LNCaP clone FGC (cell line): ENCODE measurements at regions not wholly inside any gene's neighbourhood (a gene's known extent, or its start where the extent isn't known, plus 50 kb on each side); places are given as distances from the start of the nearest gene placed in this dataset.

Source experiments
- DNase-seq: peaks from one replicate; pipeline ENCODE4 v3.0.0-alpha.2; 2011; ENCODE audit warnings: low read depth
- H3K4me3 ChIP-seq: 2 replicates; pipeline ENCODE4 v1.5.1; 2011; ENCODE audit warnings: mild to moderate bottlenecking, low read depth, low read length, control low read depth
- TF ChIP-seq, protein P1 (sequence below): IDR thresholded peaks from 2 replicates; pipeline ENCODE4 v1.5.1; 2012; ENCODE audit warnings: mild to moderate bottlenecking; ENCODE audit not compliant: control insufficient read depth, insufficient read depth; ENCODE audit errors: extremely low read depth

DNA sequence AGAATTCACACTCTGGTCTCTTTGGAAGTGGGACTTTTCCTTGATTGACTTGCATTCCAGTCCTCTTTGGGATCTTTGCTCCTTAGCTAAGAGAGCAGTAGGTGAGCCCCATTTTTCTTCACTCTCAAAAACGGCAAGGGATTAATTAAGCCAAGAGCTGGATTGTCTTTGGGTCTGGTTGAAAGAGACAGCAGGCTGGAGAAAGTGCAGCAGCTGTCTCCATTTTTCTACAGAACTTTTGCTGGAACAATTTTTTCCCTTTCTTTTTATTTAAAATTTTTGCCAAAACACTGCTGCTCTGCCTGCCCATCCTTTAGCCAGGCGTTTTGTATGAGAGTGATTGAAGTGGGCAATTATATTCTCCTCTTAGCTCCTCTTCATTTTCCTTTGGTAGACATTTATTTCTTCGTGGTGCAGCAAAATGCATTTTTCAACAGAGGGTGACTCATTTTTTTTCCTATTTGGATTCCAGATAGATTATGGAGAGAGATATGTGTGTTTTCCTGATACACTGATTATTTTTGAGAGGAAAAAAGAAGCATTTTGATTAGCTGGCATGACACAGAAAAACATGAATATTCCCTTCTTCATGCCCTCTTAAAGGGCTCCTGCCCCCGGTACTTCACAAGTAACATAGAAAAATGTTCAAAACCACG is 371.2 kb upstream of the NBEA start:
- H3K4me3 ChIP-seq: no peak overlapping the region
- TF ChIP-seq, protein P1, sequence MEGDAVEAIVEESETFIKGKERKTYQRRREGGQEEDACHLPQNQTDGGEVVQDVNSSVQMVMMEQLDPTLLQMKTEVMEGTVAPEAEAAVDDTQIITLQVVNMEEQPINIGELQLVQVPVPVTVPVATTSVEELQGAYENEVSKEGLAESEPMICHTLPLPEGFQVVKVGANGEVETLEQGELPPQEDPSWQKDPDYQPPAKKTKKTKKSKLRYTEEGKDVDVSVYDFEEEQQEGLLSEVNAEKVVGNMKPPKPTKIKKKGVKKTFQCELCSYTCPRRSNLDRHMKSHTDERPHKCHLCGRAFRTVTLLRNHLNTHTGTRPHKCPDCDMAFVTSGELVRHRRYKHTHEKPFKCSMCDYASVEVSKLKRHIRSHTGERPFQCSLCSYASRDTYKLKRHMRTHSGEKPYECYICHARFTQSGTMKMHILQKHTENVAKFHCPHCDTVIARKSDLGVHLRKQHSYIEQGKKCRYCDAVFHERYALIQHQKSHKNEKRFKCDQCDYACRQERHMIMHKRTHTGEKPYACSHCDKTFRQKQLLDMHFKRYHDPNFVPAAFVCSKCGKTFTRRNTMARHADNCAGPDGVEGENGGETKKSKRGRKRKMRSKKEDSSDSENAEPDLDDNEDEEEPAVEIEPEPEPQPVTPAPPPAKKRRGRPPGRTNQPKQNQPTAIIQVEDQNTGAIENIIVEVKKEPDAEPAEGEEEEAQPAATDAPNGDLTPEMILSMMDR: no peak
- no peak for DNase-seq

DNA sequence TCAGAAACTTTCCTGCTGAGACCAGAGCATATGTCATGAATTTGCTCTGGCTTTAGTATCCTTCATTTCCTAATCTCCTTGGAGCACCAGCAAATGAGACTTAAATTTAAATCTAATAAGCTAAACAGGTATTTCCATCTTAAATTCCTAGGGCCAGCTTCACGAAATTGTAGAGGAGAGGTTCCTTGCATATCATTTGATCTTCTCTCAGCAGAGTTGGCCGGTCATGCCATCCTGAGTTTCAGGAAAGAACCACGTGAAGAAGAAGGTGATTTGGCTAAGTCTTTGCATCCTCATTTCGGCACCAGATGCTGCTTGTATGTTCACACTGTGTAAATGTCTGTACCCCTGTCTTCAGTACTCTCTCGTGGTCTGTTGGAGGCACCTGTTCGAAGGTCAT is 370.4 kb upstream of the NBEA start:
- H3K4me3 ChIP-seq: no peak overlapping the region
- DNase-seq: no peak
- TF ChIP-seq, protein P1: no peak

DNA sequence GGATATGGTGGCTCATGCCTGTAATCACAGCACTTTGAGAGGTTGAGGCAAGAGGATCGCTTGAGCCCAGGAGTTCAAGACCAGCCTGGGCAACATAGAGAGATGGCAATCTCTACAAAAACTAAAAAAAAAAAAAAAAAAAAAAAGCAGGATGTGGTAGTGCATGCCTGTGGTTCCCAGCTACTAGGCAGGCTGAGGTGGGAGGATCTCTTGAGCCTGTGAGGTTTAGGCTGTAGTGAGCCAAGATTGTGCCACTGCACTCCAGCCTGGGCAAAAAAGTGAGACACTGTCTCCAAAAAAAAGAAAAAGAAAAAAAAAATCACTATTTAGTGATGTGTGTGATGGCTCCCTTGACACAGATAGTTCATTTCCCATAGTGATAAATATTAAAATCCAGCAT is 365.0 kb upstream of the NBEA start:
- no peak for DNase-seq
- TF ChIP-seq, protein P1: no peak
- H3K4me3 ChIP-seq: no peak overlapping the region

DNA sequence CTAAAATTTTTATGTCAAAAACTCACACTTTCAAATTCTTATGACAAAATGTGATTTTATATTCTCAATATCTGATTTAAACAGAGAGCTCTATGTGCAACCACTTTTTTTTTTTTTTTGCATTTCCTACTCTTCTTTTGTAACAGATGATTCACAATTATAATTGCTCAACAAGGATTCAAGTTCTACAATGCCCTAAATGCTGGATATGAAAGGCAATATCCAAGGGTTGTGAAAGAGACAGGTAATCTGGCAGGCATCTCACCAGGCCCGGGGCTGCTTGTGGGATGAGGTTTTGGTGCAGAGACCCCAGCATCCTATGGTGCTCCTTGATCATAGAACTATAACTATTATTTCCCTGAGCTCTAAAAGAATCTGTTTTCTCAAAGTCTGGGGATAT is 363.6 kb upstream of the NBEA start:
- DNase-seq: no peak
- TF ChIP-seq, protein P1: no peak

DNA sequence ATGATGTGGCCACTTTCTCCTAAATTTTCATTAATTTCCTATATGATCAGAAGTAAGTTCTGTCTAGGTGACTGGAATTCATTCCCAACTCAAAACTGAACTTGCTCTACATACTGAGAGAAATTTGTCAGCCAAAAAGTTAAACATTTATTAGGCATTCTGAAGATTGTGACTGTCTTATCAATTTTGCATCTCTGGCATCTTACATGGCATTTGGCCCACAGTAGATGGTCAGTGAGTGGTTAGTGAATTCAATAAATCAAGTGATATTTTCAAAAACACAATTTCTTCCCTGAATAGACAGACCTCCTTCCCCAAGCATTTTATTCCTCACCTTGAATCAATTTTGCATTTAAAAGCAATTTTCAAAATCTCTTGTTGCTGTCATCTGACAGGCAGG is 363.2 kb upstream of the NBEA start:
- no peak for DNase-seq
- TF ChIP-seq, protein P1: no peak
- no peak overlapping the region for H3K4me3 ChIP-seq

More for the DNA sequence above, 363.6 kb upstream of the NBEA start:
- no peak overlapping the region for H3K4me3 ChIP-seq

DNA sequence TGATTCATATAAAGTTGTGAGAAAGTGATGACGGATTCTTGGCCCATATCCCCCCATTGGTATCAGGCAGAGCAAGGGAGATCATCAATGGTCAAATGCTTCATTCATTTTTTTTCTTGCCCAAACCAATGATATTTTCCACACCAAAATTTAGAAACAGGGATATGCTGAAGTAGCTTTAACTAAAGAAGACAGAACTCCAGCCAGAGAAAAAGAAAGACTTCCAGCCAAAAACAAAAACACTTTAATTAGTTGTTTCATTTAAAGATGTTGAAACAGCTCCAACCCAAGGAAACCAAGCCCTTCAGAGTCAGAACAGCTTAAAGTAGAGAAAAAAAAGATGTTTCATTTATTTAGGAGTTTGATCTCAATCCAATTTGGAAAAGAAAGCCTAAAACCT is 358.9 kb upstream of the NBEA start:
- DNase-seq: no peak
- TF ChIP-seq, protein P1: no peak
- H3K4me3 ChIP-seq: no peak overlapping the region

DNA sequence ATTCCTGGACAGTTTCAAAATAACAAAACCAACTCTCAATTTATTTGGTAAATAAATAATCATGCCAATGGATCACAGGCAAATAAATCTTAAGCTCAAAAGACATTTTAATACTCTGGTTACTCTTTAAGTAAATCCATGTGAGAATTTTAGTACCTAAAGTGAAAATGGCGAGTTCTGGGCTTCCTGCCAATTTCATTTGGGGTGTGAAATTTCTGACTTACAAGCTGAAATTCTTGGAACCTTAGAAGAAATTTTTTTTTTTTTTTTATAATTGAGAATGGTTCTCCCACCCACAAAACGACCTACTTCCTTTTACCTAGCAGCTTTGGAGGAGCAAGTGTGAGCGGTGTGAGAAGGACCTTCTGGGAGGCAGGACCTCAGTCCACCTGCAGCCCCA is 354.5 kb upstream of the NBEA start:
- no peak for DNase-seq
- TF ChIP-seq, protein P1: no peak
- H3K4me3 ChIP-seq: no peak overlapping the region
